ENCODE measurements at regions not wholly inside any gene's neighbourhood (a gene's known extent, or its start where the extent isn't known, plus 50 kb on each side); places are given as distances from the start of the nearest gene placed in this dataset.

GRCh38 chr3:84806958-84807357, 151.8 kb upstream of the CADM2 start (continued):
- TF ChIP-seq ETS1 (IDR thresholded peaks at IDR 0.05) = no peak
- no peak for TF ChIP-seq REST (IDR thresholded peaks at IDR 0.05; ENCODE audit: unreplicated experiment)
- no peak for TF ChIP-seq EZH2phosphoT487 (IDR thresholded peaks at IDR 0.05; ENCODE audit: unreplicated experiment)
- TF ChIP-seq CTCF (conservative IDR thresholded peaks at IDR 0.05; ENCODE audit: low read depth in 2 of 2) = no peak

- no peak overlapping the region for H2AFZ ChIP-seq
- no peaks in the 10 kb centered on the region for H3K27me3 ChIP-seq (ENCODE audit: insufficient read depth)
- H3K36me3 Mint-ChIP-seq (ENCODE audit: low read depth) = peaks cover 18% of the 10 kb centered on the region
- H3K9me3 Mint-ChIP-seq = peaks cover 16% of the 10 kb centered on the region
- no peaks in the 10 kb centered on the region for H3K4me1 ChIP-seq (ENCODE audit: insufficient read depth)
- H3K4me3 ChIP-seq = no peak overlapping the region
- no peaks in the 10 kb centered on the region for H3K79me2 ChIP-seq (replicated peaks; ENCODE audit: insufficient read depth)
- no peak for DNase-seq (ENCODE audit: low spot score)
- no peaks in the 10 kb centered on the region for H3K27me3 Mint-ChIP-seq (ENCODE audit: insufficient read depth, low read depth, poor library complexity)
- no peaks in the 10 kb centered on the region for H3F3A ChIP-seq (replicated peaks; ENCODE audit: low read depth)
- H3K4me3 Mint-ChIP-seq = no peak overlapping the region
- no peak for ATAC-seq
- H3K36me3 ChIP-seq (ENCODE audit: insufficient read depth) = peaks cover 7% of the 10 kb centered on the region
- H3K4me2 ChIP-seq = no peak overlapping the region
- H4K20me1 ChIP-seq (replicated peaks; ENCODE audit: insufficient read depth) = no peaks in the 10 kb centered on the region
- H3K27ac Mint-ChIP-seq = no peak overlapping the region
- H3K9me2 ChIP-seq (ENCODE audit: insufficient read depth) = no peaks in the 10 kb centered on the region
- H3K27ac ChIP-seq (ENCODE audit: low read depth) = no peak overlapping the region
- H3K4me1 Mint-ChIP-seq = peaks cover 7% of the 10 kb centered on the region; the same call in 2 of the 3 replicates
- TF ChIP-seq ZNF114 (CRISPR knock-in tag; IDR thresholded peaks at IDR 0.05) = no peak
- TF ChIP-seq JUNB (IDR thresholded peaks at IDR 0.05; ENCODE audit: unreplicated experiment) = no peak
- no peak for TF ChIP-seq NANOG (IDR thresholded peaks at IDR 0.05; ENCODE audit: borderline replicate concordance)
- TF ChIP-seq STAT1 (IDR thresholded peaks at IDR 0.05; ENCODE audit: unreplicated experiment) = no peak
- no peak for TF ChIP-seq ETS1 (IDR thresholded peaks at IDR 0.05)
- TF ChIP-seq REST (IDR thresholded peaks at IDR 0.05; ENCODE audit: unreplicated experiment) = no peak
These were observed 138.7 kb upstream of the CADM2 start for GRCh38 chr3:84820126-84820525.
